Vagina (tissue), 2 donors: ENCODE measurements at regions not wholly inside any gene's neighbourhood (a gene's known extent, or its start where the extent isn't known, plus 50 kb on each side); places are given as distances from the start of the nearest gene placed in this dataset.

Experiments
- CTCF ChIP-seq, 3 experiments: fragments of 450-650 bp in 2 of 3; fragments of 200-600 bp in 1 of 3; sonication (generic) in 1 of 3; IDR thresholded peaks; one replicate each; pipeline ENCODE4 v1.5.1; 2017 to 2019; ENCODE audit warnings: antibody characterized with exemption in 3 of 3, mild to moderate bottlenecking in 2 of 3, moderate library complexity in 2 of 3
- POLR2A ChIP-seq, 2 donors: fragments of 450-650 bp; IDR thresholded peaks; one replicate each; pipeline ENCODE4 v1.6.1; 2017; ENCODE audit warnings: antibody characterized with exemption in 2 of 2, mild to moderate bottlenecking in 2 of 2, moderate library complexity in 2 of 2
- POLR2AphosphoS5 ChIP-seq, 2 donors: sonication (generic); formaldehyde crosslinking; IDR thresholded peaks; one replicate each; pipeline ENCODE4 v1.9.0; 2017; ENCODE audit warnings: antibody characterized with exemption in 2 of 2, mild to moderate bottlenecking in 2 of 2, low read depth in 1 of 2; ENCODE audit not compliant: insufficient read depth in 1 of 2

GRCh38 chr3:28738425-28738824 lies 389.8 kb upstream of the AZI2 start:
- TF ChIP-seq CTCF (IDR thresholded peaks at IDR 0.05), result no peak
- TF ChIP-seq POLR2A (IDR thresholded peaks at IDR 0.05), result no peak
- TF ChIP-seq POLR2AphosphoS5 (IDR thresholded peaks at IDR 0.05; ENCODE audit: insufficient read depth in 1 of 2, low read depth in 1 of 2), result no peak
